Limb (tissue), 2 donors: ENCODE measurements at regions not wholly inside any gene's neighbourhood (a gene's known extent, or its start where the extent isn't known, plus 50 kb on each side); places are given as distances from the start of the nearest gene placed in this dataset.
A peak's percentile ranks its signal among the peaks of the same experiment; 100 is the strongest.

Experiments used
- DNase-seq, 2 donors: peaks; one replicate each; pipeline ENCODE4 v3.0.0-alpha.2; 2016; ENCODE audit errors: extremely low spot score in 2 of 2

GRCh38 chr6:113487489-113488058 is 369.6 kb upstream of the MARCKS start:
- no peak for DNase-seq

GRCh38 chr6:113488061-113488460 is 369.1 kb upstream of the MARCKS start:
- no peak for DNase-seq

- DNase-seq, result no peak
Measured at GRCh38 chr6:113488812-113489685, 368.1 kb upstream of the MARCKS start.

GRCh38 chr6:113489952-113490746 is 367.0 kb upstream of the MARCKS start:
- no peak for DNase-seq

GRCh38 chr6:113491376-113491775 is 365.8 kb upstream of the MARCKS start:
- DNase-seq, result no peak

- no peak for DNase-seq
Measured at GRCh38 chr6:113493991-113494390, 363.2 kb upstream of the MARCKS start.

- no peak for DNase-seq
Measured at GRCh38 chr6:113495521-113495920, 361.6 kb upstream of the MARCKS start.

- no peak for DNase-seq
Measured at GRCh38 chr6:113496166-113496565, 361.0 kb upstream of the MARCKS start.

GRCh38 chr6:113500221-113500620 is 356.9 kb upstream of the MARCKS start:
- no peak for DNase-seq

- no peak for DNase-seq
Measured at GRCh38 chr6:113505084-113505699, 352.0 kb upstream of the MARCKS start.

- no peak for DNase-seq
Measured at GRCh38 chr6:113508249-113508648, 348.9 kb upstream of the MARCKS start.

GRCh38 chr6:113511100-113511499 is 346.0 kb upstream of the MARCKS start:
- DNase-seq, result no peak

GRCh38 chr6:113512576-113512975 is 344.6 kb upstream of the MARCKS start:
- DNase-seq, result peak in 1 of 2 donors; percentile 15

- no peak for DNase-seq
Measured at GRCh38 chr6:113513086-113513485, 344.1 kb upstream of the MARCKS start.

- no peak for DNase-seq
Measured at GRCh38 chr6:113522376-113522775, 334.8 kb upstream of the MARCKS start.

- no peak for DNase-seq
Measured at GRCh38 chr6:113524826-113525225, 332.3 kb upstream of the MARCKS start.

GRCh38 chr6:113526553-113526952 is 330.6 kb upstream of the MARCKS start:
- DNase-seq, result no peak

- DNase-seq, result no peak
Measured at GRCh38 chr6:113526995-113527394, 330.1 kb upstream of the MARCKS start.

GRCh38 chr6:113528111-113528510 is 329.0 kb upstream of the MARCKS start:
- no peak for DNase-seq

GRCh38 chr6:113529196-113529595 is 327.9 kb upstream of the MARCKS start:
- no peak for DNase-seq

GRCh38 chr6:113529879-113530278 is 327.3 kb upstream of the MARCKS start:
- DNase-seq, result no peak

GRCh38 chr6:113530769-113531168 is 326.4 kb upstream of the MARCKS start:
- no peak for DNase-seq
